GM12878 (cell line): ENCODE measurements at regions not wholly inside any gene's neighbourhood (a gene's known extent, or its start where the extent isn't known, plus 50 kb on each side); places are given as distances from the start of the nearest gene placed in this dataset.

Source experiments
- ATAC-seq: fragments of 200-7000 bp; cut with Tn5 transposase; 3 replicates; pipeline ENCODE4 v1.9.1; 2020; ENCODE audit warnings: mild to moderate bottlenecking, moderate library complexity
- BruUV-seq: library from RNA; stranded (reverse); fragments of 400-500 nt; replicated peaks from 2 replicates; lab custom pipeline; 2021; lab: Mats Ljungman, UMichigan
- CTCF ChIA-PET: fragments of 300-600 bp; sonication (Branson Sonifier 250); formaldehyde crosslinking; extraction: SDS; loops from one replicate; lab custom pipeline; 2021; ENCODE audit warnings: inconsistent platforms; lab: Yijun Ruan, JAX
- POLR2A ChIA-PET: fragments of 350-600 bp; formaldehyde crosslinking; extraction: SDS; loops from one replicate; lab custom pipeline; 2021; ENCODE audit warnings: inconsistent platforms; lab: Charles Lee
- RAD21 ChIA-PET: fragments of 300-600 bp; sonication (Branson Sonifier 250); formaldehyde crosslinking; loops from one replicate; lab custom pipeline; 2023; ENCODE audit warnings: antibody characterized with exemption; ENCODE audit not compliant: unreplicated experiment; lab: Charles Lee
- SMC1A ChIA-PET: fragments of 300-600 bp; sonication (Branson Sonifier 250); formaldehyde crosslinking; loops from one replicate; lab custom pipeline; 2023; ENCODE audit not compliant: unreplicated experiment, uncharacterized antibody; lab: Charles Lee
- DNase-seq: peaks from one replicate; pipeline ENCODE4 v3.0.0-alpha.2; 2011; ENCODE audit warnings: low read depth, low spot score
- FAIRE-seq: peaks from 3 replicates; lab custom pipeline; 2011; peaks lifted over from hg19 to GRCh38; lab: Jason Lieb, UNC
- H2AFZ ChIP-seq: 2 replicates; pipeline ENCODE4 v1.6.0; 2011; ENCODE audit warnings: low read depth, low read length, control low read depth; ENCODE audit not compliant: control insufficient read depth
- H3K27ac ChIP-seq: 2 replicates; pipeline ENCODE4 v1.5.1; 2011; ENCODE audit warnings: control low read depth; ENCODE audit not compliant: control insufficient read depth, insufficient read depth
- H3K27me3 ChIP-seq, 2 experiments: replicated peaks in 1 of 2; 2 replicates each; pipeline versions ENCODE4 v1.6.0 to v1.6.1; 2011; ENCODE audit warnings: low read length in 1 of 2; ENCODE audit not compliant: control insufficient read depth in 2 of 2, insufficient read depth in 2 of 2
- H3K36me3 ChIP-seq, 2 experiments: 2 replicates each; pipeline ENCODE4 v1.5.1; 2011; ENCODE audit warnings: low read length in 1 of 2; ENCODE audit not compliant: control insufficient read depth in 2 of 2, insufficient read depth in 2 of 2
- H3K4me1 ChIP-seq: 2 replicates; pipeline ENCODE4 v1.6.1; 2011; ENCODE audit warnings: mild to moderate bottlenecking, low read length, moderate library complexity, mixed read lengths; ENCODE audit not compliant: control insufficient read depth, insufficient read depth
- H3K4me2 ChIP-seq: 2 replicates; pipeline ENCODE4 v1.6.0; 2011; ENCODE audit warnings: control low read depth; ENCODE audit not compliant: control insufficient read depth, insufficient read depth
- H3K4me3 ChIP-seq: fragments of 200-600 bp; sonication (generic); 2 replicates; pipeline ENCODE4 v1.5.1; 2016
- H3K79me2 ChIP-seq: 2 replicates; pipeline ENCODE4 v1.6.0; 2011; ENCODE audit warnings: low read length; ENCODE audit not compliant: control insufficient read depth, insufficient read depth
- H3K9ac ChIP-seq: 2 replicates; pipeline ENCODE4 v1.8.0; 2011; ENCODE audit warnings: low read length, control low read depth, mixed read lengths; ENCODE audit not compliant: control insufficient read depth, insufficient read depth
- H3K9me3 ChIP-seq: replicated peaks from 3 replicates; pipeline ENCODE4 v1.5.1; 2011; ENCODE audit warnings: mild to moderate bottlenecking, low read length; ENCODE audit not compliant: control insufficient read depth, insufficient read depth
- H4K20me1 ChIP-seq: 2 replicates; pipeline ENCODE4 v1.6.0; 2011; ENCODE audit not compliant: control insufficient read depth, insufficient read depth
- IKZF1 ChIP-seq: fragments of 450-650 bp; conservative IDR thresholded peaks from 2 replicates; pipeline ENCODE4 v1.6.1; 2017; ENCODE audit warnings: antibody characterized with exemption, mild to moderate bottlenecking
- IKZF2 ChIP-seq, 2 experiments: fragments of 450-650 bp; IDR thresholded peaks; 2 replicates each; pipeline ENCODE4 v1.6.1; 2017; ENCODE audit warnings: mild to moderate bottlenecking in 2 of 2, moderate library complexity in 2 of 2
- RAD51 ChIP-seq: fragments of 450-650 bp; IDR thresholded peaks from 2 replicates; pipeline ENCODE4 v1.6.1; 2016; ENCODE audit warnings: moderate library complexity, mild to moderate bottlenecking, inconsistent platforms
- RELA ChIP-seq: fragments of 450-650 bp; IDR thresholded peaks from 2 replicates; pipeline ENCODE4 v1.8.0; 2014; ENCODE audit warnings: borderline replicate concordance; ENCODE audit not compliant: partially characterized antibody
- RUNX3 ChIP-seq: IDR thresholded peaks from 2 replicates; pipeline ENCODE4 v1.6.1; 2012; ENCODE audit warnings: low read length, inconsistent platforms
- TCF3 ChIP-seq: IDR thresholded peaks from 2 replicates; pipeline ENCODE4 v1.6.1; 2012; ENCODE audit warnings: low read depth, mild to moderate bottlenecking, low read length, borderline replicate concordance; ENCODE audit not compliant: insufficient read depth
- WGBS: methylation state at CpG from one replicate; pipeline ENCODE4 v1.1.6; 2016; ENCODE audit warnings: low lambda C conversion rate; ENCODE audit not compliant: insufficient replicate concordance, insufficient coverage; ENCODE audit errors: missing lambda C conversion rate; 5-methylcytosine and 5-hydroxymethylcytosine counted together
- in situ Hi-C: fragments of 300-500 bp; cut with MboI; formaldehyde crosslinking; loops from 9 replicates; pipeline ENCODE4 v1.14.3; 2018; ENCODE audit warnings: mixed read lengths
- intact Hi-C: fragments of 100-400 bp; cut with micrococcal nuclease; formaldehyde crosslinking; loops from one replicate; pipeline ENCODE4 v1.14.2; 2022; ENCODE audit not compliant: unreplicated experiment

DNA sequence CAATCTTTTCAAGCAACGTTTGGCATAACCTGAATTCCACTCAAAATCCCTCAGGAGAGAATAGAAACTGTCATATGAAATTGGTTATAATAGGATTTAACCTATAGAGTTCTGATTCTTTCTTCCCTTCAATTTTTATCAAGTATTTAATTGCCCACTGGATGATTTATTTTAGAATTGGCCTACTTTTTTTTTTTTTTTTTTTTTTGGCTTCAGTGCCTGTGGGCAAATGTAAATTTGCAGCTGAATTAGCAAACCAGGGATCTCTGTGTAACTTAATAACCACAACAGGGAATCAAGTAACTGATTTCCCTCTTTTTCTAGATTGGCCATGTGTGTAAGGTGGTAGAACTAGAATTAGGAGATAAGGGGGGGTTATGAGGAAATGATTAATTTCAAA, 157.0 kb downstream of the SOX4 start:
- H3K36me3 ChIP-seq: no peaks in the 10 kb centered on the region
- WGBS: 44% methylated on average over 1 of the region's 1 CpG
- FAIRE-seq (no peak), DNase-seq (no peak), ATAC-seq (no peak)
- no TSS peak for BruUV-seq
- no peak overlapping the region for H3K4me3 ChIP-seq
- H2AFZ ChIP-seq: no peak overlapping the region
- no peak overlapping the region for H3K4me2 ChIP-seq
- no peaks in the 10 kb centered on the region for H3K79me2 ChIP-seq
- no peak overlapping the region for H3K27ac ChIP-seq
- no peaks in the 10 kb centered on the region; a peak in 1 of 4 replicates for H3K27me3 ChIP-seq
- H4K20me1 ChIP-seq: no peaks in the 10 kb centered on the region
- POLR2A ChIA-PET: interaction anchor here (0.5 to 0.6 kb wide), 2 partner anchors 71 to 241 kb away, joined by 3 read pairs; no protein-coding TSS in a partner anchor
- CTCF ChIA-PET: interaction anchor here (1.1 kb wide), 1 partner anchor 10 kb away, joined by 3 read pairs; no protein-coding TSS in a partner anchor
- SMC1A ChIA-PET: no interaction called here
- H3K4me1 ChIP-seq: no peaks in the 10 kb centered on the region
- RAD21 ChIA-PET: interaction anchor here (0.7 kb wide), 1 partner anchor 129 kb away, joined by 3 read pairs; no protein-coding TSS in a partner anchor
- H3K9me3 ChIP-seq: no peaks in the 10 kb centered on the region
- in situ Hi-C loops: no loop called here
- intact Hi-C loops: no loop called here
- no peak for TF ChIP-seq RAD51
- TF ChIP-seq TCF3: no peak
- TF ChIP-seq, all 136 proteins: peak for 0
- no peak overlapping the region for H3K9ac ChIP-seq

DNA sequence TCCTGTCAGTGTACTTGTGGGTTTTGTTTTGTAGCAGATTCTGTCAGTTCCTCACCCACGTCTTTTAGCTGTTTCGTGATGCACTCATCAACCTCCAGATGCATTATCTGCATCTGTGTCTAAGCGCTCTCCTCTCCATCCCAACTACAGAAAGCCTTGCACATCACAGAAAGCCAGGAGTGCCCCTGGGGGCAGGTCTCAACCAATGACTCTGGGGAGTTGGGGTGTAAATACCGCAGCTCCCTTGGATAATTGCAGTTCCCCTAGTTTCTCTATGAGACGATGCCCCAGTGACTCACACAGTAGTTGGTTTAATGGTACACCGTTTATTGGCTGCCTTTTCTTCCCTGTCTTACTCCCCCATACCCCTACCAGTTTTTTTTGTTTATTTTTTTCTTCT, 158.1 kb downstream of the SOX4 start:
- Histone ChIP-seq H3K9ac (no peak overlapping the region), H4K20me1 (no peaks in the 10 kb centered on the region), H3K4me2 (no peak overlapping the region), H3K9me3 (no peaks in the 10 kb centered on the region), H3K36me3 (no peaks in the 10 kb centered on the region), H3K4me3 (no peak overlapping the region), H3K27me3 (no peaks in the 10 kb centered on the region; a peak in 1 of 4 replicates), H3K4me1 (no peaks in the 10 kb centered on the region), H3K27ac (no peak overlapping the region), H3K79me2 (no peaks in the 10 kb centered on the region), H2AFZ (no peak overlapping the region)
- POLR2A ChIA-PET: no interaction called here
- in situ Hi-C loops (no loop called here), intact Hi-C loops (no loop called here)
- 18% methylated on average over 6 of the region's 6 CpGs for WGBS
- RAD21 ChIA-PET: no interaction called here
- ATAC-seq: peak; percentile 58
- TF ChIP-seq RUNX3 (peak; percentile 17; the same call in 1 of the 2 replicates), IKZF1 (peak; percentile 40; the same call in 1 of the 2 replicates), IKZF2 (IDR thresholded peaks at IDR 0.05) (0 out of 4 replicates have a peak, but pooled peaks of 1 of the 2 experiments have one; percentile 26), RELA (no peak)
- no peak for FAIRE-seq
- no peak for DNase-seq
- CTCF ChIA-PET: no interaction called here
- no TSS peak for BruUV-seq
- SMC1A ChIA-PET: no interaction called here
